GM12872 (cell line): ENCODE measurements at regions not wholly inside any gene's neighbourhood (a gene's known extent, or its start where the extent isn't known, plus 50 kb on each side); places are given as distances from the start of the nearest gene placed in this dataset.
A peak's percentile ranks its signal among the peaks of the same experiment; 100 is the strongest.

Experiments used
- TF ChIP-seq, protein P1 (sequence below): IDR thresholded peaks from 3 replicates; pipeline ENCODE4 v1.5.1; 2011; ENCODE audit warnings: low read depth, mild to moderate bottlenecking, low read length, moderate library complexity; ENCODE audit not compliant: insufficient read depth

DNA sequence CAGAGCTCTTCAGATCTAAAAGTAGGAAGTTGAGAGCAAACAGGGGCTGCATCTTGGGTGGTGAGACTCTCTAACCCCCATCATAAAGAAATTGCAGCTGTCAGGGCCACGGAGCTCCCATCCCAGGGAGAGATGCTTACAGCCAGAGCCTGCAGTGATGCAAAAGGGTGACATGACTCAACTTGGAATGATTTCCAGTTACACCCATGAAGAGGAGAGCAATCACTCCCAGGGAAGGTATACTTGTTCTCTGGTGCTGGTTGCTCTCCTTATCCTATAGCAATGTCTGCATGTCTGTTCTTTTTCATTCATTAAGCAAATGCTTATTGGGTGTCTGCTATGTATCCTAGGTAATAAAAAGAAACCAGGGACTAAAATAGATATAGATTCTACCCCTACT lies 228.0 kb downstream of the RAB11FIP2 start:
- TF ChIP-seq, protein P1, sequence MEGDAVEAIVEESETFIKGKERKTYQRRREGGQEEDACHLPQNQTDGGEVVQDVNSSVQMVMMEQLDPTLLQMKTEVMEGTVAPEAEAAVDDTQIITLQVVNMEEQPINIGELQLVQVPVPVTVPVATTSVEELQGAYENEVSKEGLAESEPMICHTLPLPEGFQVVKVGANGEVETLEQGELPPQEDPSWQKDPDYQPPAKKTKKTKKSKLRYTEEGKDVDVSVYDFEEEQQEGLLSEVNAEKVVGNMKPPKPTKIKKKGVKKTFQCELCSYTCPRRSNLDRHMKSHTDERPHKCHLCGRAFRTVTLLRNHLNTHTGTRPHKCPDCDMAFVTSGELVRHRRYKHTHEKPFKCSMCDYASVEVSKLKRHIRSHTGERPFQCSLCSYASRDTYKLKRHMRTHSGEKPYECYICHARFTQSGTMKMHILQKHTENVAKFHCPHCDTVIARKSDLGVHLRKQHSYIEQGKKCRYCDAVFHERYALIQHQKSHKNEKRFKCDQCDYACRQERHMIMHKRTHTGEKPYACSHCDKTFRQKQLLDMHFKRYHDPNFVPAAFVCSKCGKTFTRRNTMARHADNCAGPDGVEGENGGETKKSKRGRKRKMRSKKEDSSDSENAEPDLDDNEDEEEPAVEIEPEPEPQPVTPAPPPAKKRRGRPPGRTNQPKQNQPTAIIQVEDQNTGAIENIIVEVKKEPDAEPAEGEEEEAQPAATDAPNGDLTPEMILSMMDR, result no peak

DNA sequence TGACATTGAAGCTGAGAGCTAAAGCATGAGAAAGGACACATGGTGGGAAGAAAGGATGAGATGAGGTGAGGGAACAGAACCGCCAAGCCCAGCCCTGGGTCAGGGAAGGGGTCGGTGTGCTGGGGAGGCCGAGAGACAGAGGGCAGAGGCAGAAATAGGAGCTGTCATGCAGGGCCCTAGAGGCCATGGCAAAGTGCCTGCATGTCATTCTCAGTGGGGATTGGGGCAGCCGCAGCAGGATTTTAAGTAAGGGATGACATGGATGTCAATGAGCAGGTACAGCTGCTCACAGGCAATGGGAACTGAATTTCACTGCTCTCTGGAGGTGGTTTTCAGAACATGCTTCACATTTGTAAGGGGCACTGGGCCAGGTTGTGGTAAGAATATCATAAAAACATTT lies 227.4 kb downstream of the RAB11FIP2 start:
- TF ChIP-seq, protein P1, result no peak

DNA sequence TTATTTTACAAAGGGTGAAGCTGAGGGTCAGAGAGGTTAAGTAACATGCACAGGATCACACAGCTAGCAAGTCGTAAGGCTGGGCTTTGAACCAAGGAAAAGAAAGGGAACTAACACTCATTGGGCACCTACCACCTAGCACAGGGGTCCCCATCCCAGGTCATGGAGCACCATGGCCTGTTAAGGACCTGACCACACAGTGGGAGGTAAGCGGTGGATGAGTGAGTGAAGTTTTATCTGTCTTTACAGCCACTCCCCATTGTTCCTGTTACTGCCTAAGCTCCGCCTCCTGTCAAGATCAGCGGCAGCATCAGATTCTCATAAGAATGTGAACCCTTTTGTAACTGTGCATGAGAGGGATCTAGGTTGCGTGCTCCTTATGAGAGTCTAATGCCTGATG lies 222.8 kb downstream of the RAB11FIP2 start:
- TF ChIP-seq, protein P1, result no peak

DNA sequence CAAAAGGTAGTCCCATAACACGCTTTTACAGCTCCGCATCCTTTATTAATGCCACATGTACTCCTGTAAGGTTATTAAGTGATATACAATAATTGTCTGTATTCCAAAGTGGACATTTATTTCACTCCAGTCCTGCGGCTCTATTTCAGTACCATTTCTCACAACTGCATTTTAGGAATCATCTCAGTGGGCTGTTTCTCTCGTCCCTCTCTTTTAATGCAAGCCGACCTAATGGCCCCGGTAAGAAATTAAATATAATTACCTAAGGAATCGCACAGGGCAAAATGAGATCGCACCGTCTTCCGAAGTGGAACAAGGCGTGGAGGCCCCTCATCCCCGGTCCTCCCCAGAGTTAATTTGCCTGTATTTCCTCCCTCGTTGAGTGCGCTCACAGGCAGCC lies 216.5 kb downstream of the RAB11FIP2 start:
- TF ChIP-seq, protein P1, result no peak

DNA sequence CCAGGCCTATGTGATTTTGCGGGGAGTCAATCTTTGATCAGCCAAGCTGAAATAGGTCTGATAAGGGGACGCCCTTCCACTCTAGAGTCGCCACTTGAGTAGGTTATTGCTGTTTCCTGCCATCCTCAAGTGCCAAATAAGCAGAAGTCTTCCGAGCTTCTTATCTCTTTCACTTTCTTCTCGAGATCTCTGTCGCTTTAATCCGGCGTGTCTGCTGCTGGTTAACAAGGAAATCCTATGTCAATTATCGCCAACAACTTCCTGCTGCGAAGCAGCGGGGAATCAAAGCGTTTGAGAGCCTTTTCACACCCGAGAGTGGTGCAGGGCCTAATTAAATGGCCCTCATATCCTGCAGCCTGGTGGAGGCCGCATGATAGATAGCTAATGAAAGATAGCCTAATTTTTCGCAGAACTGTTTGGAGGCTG lies 215.9 kb downstream of the RAB11FIP2 start:
- TF ChIP-seq, protein P1, result no peak

DNA sequence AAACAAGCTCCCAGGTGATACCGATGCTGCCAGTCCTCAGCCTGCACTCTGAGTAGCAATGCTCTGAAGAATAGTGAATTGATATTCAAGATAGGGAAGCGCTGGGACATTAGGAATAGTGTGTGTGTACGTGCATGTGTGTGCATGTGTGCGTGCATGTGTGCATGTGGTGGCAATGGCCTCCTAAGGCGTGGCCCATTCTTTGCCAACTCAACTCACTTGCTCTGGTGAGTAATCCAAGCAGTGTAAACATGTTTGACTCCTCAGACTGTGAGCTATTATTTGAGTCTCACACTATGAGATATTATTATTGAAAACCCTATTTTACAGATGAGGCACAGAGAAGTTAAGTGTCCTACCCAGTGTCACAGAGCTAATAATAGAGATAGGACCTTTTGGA lies 186.6 kb downstream of the RAB11FIP2 start:
- TF ChIP-seq, protein P1, result no peak

DNA sequence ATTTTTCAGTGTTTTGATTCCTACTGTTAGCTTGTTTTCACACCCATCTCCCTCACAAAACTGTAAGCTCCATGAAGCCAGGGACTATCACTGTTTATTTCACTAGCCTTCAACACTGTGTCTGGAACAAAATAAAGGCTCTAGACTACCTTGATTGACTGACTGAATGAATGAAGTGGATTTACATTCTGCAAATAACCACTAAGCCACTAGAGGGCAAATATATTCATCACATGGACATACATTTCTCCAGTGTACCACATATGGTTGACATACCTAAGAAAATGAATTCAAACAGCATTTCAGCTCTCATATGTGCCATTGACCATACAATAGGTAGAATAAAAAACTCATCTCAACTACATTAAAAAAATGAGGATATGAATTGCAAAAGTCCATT lies 185.9 kb downstream of the RAB11FIP2 start:
- TF ChIP-seq, protein P1, result peak; percentile 48; the same call in 2 of the 3 replicates

DNA sequence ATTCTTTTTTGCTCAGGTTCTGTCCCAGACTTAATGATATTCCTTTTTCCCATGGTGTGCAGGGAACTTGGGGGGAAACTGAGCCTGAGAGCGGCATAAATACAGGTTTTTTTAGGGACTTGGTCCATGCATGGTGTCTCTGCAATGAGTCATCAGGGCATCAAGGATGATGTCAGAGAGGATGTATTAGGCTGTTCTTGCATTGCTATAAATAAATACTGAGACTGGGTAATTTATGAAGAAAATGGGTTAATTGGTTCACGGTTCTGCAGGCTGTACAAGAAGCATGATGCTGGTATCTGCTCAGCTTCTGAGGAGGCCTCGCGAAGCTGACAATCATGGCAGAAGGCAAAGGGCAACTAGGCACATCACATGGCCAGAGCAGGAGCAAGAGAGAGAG lies 185.4 kb downstream of the RAB11FIP2 start:
- TF ChIP-seq, protein P1, result no peak
